ENCODE measurements at regions not wholly inside any gene's neighbourhood (a gene's known extent, or its start where the extent isn't known, plus 50 kb on each side); places are given as distances from the start of the nearest gene placed in this dataset.

DNA sequence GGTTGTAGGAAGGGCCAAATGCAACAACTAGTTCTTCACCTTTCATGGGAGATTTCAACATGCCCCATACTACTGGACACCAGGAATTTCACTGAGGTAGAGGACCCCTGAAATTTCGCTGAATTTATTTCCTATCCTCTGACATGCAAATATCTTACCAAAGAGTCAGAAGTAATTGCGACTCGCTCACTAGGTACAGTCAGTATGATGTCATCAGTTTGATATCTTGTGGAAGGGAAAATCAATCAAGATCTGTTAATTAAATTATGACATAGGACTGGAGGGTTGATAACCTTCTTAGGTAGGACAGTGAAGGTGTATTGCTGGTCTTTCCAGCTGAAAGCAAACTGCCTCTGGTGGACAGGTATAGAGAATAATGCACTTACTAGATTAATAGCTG lies 74.9 kb upstream of the TNIK start:
- ChIA-PET CTCF (interaction anchor here (1.1 kb wide), 1 partner anchor 14 kb away, joined by 3 read pairs; no protein-coding TSS in a partner anchor), POLR2A (no interaction called here)
- TF ChIP-seq, protein P1, sequence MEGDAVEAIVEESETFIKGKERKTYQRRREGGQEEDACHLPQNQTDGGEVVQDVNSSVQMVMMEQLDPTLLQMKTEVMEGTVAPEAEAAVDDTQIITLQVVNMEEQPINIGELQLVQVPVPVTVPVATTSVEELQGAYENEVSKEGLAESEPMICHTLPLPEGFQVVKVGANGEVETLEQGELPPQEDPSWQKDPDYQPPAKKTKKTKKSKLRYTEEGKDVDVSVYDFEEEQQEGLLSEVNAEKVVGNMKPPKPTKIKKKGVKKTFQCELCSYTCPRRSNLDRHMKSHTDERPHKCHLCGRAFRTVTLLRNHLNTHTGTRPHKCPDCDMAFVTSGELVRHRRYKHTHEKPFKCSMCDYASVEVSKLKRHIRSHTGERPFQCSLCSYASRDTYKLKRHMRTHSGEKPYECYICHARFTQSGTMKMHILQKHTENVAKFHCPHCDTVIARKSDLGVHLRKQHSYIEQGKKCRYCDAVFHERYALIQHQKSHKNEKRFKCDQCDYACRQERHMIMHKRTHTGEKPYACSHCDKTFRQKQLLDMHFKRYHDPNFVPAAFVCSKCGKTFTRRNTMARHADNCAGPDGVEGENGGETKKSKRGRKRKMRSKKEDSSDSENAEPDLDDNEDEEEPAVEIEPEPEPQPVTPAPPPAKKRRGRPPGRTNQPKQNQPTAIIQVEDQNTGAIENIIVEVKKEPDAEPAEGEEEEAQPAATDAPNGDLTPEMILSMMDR (IDR thresholded peaks at IDR 0.05; ENCODE audit: control extremely low read depth, extremely low read depth, low read depth, missing control alignments) = no peak
- DNase-seq (ENCODE audit: extremely low spot score) = no peak

DNA sequence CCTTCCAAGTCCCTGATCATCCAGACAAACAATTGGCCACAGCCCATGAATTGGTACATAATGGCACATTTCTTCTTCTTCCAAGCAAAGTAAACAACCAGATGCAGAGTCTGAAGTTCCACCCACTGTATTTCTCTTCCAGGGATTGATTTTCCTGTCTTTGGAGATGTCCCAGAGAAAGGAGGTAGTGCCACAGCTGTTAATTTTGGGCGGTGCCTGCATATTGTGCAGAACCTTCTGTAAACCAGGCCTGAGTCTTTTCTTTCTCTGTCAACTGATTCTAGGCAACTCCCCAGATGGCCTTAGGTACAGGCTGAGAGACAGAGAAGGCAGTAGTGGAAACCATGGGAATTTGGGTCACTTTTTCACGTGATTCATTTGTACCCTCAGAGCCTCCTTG lies 73.5 kb upstream of the TNIK start:
- TF ChIP-seq, protein P1 (IDR thresholded peaks at IDR 0.05; ENCODE audit: control extremely low read depth, extremely low read depth, low read depth, missing control alignments) = no peak
- ChIA-PET CTCF (interaction anchor here (0.7 to 0.8 kb wide), 2 partner anchors 33 to 54 kb away, joined by 3 read pairs; no protein-coding TSS in a partner anchor), POLR2A (interaction anchor here (0.7 kb wide), 1 partner anchor 14 kb away, joined by 3 read pairs; no protein-coding TSS in a partner anchor)
- no peak for DNase-seq (ENCODE audit: extremely low spot score)

- TF ChIP-seq, protein P1 (IDR thresholded peaks at IDR 0.05; ENCODE audit: control extremely low read depth, extremely low read depth, low read depth, missing control alignments) = no peak
- no peak for DNase-seq (ENCODE audit: extremely low spot score)
- POLR2A ChIA-PET = no interaction called here
- CTCF ChIA-PET = interaction anchor here (1.4 kb wide), 1 partner anchor 17 kb away, joined by 3 read pairs; no protein-coding TSS in a partner anchor
Observed at GRCh38 chr3:171532294-171532693, 72.1 kb upstream of the TNIK start.

DNA sequence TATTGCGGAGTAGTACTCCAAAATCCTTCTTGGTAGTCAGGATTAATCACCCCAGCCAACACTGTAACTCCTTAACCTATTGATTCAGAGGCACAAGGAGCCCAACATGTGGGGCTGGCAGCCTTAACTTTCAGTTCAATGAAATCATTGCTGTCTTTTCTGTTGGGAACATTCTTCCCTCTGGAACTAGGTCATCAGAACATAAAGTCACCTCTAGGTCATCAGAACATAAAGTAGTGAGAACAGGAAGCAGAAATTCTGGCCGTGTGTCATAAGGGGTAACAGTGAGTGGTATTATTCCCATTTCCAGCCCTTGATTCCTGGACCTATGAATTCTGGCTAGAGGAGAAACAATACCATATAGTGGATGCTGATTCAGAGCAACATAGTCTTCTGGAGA lies 71.5 kb upstream of the TNIK start:
- DNase-seq (ENCODE audit: extremely low spot score) = no peak
- CTCF ChIA-PET = interaction anchor here (1.4 kb wide), 1 partner anchor 18 kb away, joined by 3 read pairs; no protein-coding TSS in a partner anchor
- TF ChIP-seq, protein P1 (IDR thresholded peaks at IDR 0.05; ENCODE audit: control extremely low read depth, extremely low read depth, low read depth, missing control alignments) = no peak
- POLR2A ChIA-PET = no interaction called here

DNA sequence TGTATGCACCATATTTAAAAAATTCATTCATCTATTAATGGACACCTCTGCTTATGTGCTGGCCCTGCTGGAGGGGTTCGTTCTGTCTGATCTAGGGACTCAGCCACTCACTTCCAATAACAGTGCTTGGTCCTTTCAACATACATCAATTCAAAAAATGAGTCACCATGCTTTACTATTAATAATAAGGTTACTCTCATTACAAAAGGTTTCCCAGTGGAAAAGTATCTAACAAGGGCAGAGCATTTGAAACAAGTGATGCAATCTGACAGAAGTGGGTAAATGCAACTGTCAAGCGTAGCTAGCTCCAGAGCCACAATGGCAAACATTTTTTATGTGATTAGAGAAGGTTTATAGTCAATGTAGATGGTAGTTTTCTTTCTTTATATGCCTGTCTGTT lies 67.9 kb upstream of the TNIK start:
- CTCF ChIA-PET = interaction anchor here (0.9 to 1.7 kb wide), 4 partner anchors 9 to 20 kb away, joined by 3 to 5 read pairs (median 4); no protein-coding TSS in a partner anchor
- POLR2A ChIA-PET = no interaction called here
- DNase-seq (ENCODE audit: extremely low spot score) = no peak
- TF ChIP-seq, protein P1 (IDR thresholded peaks at IDR 0.05; ENCODE audit: control extremely low read depth, extremely low read depth, low read depth, missing control alignments) = no peak

GRCh38 chr3:171526869-171527268 lies 66.7 kb upstream of the TNIK start:
- CTCF ChIA-PET = interaction anchor here (1.6 to 1.7 kb wide), 2 partner anchors 15 kb away, joined by 4 read pairs; no protein-coding TSS in a partner anchor
- POLR2A ChIA-PET = no interaction called here
- TF ChIP-seq, protein P1 (IDR thresholded peaks at IDR 0.05; ENCODE audit: control extremely low read depth, extremely low read depth, low read depth, missing control alignments) = no peak
- DNase-seq (ENCODE audit: extremely low spot score) = no peak

Data from GM10248 (cell line).